Left ventricle myocardium superior (tissue), 1 donor: ENCODE measurements at regions not wholly inside any gene's neighbourhood (a gene's known extent, or its start where the extent isn't known, plus 50 kb on each side); places are given as distances from the start of the nearest gene placed in this dataset.
"Not testable (repeated sequence)": the region's sequence is repeated elsewhere in the genome, so short reads cannot be mapped to it uniquely, and the experiment has no call there.

Experiments used
- ATAC-seq: fragments of 200-7000 bp; cut with Tn5 transposase; one replicate; pipeline ENCODE4 v1.9.1; 2020; ENCODE audit warnings: mild to moderate bottlenecking, moderate library complexity
- DNase-seq: peaks from one replicate; pipeline ENCODE4 v3.0.0-alpha.2; 2020
- intact Hi-C: fragments of 100-400 bp; cut with micrococcal nuclease; formaldehyde crosslinking; loops from one replicate; pipeline ENCODE4 v1.11.0; 2022
- donor health status: DM: no; HTN: yes; CAD: no; lungs with severe emphysema.

- ATAC-seq, result no peak
- intact Hi-C loops, result no loop called here
- no peak for DNase-seq
These were observed 201.7 kb downstream of the EXOC5 start for GRCh38 chr14:57066887-57067513.

GRCh38 chr14:57066463-57066862 lies 202.2 kb downstream of the EXOC5 start:
- DNase-seq (no peak), ATAC-seq (no peak)
- intact Hi-C loops, result no loop called here

- intact Hi-C loops, result no loop called here
- DNase-seq, result no peak
- ATAC-seq, result no peak
These were observed 207.5 kb downstream of the EXOC5 start for GRCh38 chr14:57061009-57061711.

GRCh38 chr14:57060276-57060955 lies 208.3 kb downstream of the EXOC5 start:
- intact Hi-C loops, result no loop called here
- no peak for DNase-seq
- no peak for ATAC-seq

GRCh38 chr14:57058319-57058718 lies 210.4 kb downstream of the EXOC5 start:
- ATAC-seq (no peak), DNase-seq (no peak)
- intact Hi-C loops, result no loop called here

GRCh38 chr14:57057803-57058202 lies 210.9 kb downstream of the EXOC5 start:
- intact Hi-C loops, result no loop called here
- no peak for ATAC-seq
- DNase-seq, result no peak

- intact Hi-C loops, DNase-seq, ATAC-seq: not testable (repeated sequence)
These were observed 212.2 kb downstream of the EXOC5 start for GRCh38 chr14:57056522-57056921.

GRCh38 chr14:57052705-57053302 lies 215.9 kb downstream of the EXOC5 start:
- DNase-seq (no peak), ATAC-seq (no peak)
- intact Hi-C loops, result no loop called here

GRCh38 chr14:57051633-57052032 lies 217.1 kb downstream of the EXOC5 start:
- no peak for ATAC-seq
- intact Hi-C loops, result no loop called here

GRCh38 chr14:57049848-57050247 lies 218.9 kb downstream of the EXOC5 start:
- no peak for ATAC-seq
- DNase-seq, result no peak
- intact Hi-C loops, result no loop called here

More at GRCh38 chr14:57051633-57052032, 217.1 kb downstream of the EXOC5 start:
- no peak for DNase-seq

GRCh38 chr14:57046175-57046574 lies 222.5 kb downstream of the EXOC5 start:
- intact Hi-C loops, result no loop called here
- ATAC-seq, result no peak
- no peak for DNase-seq

- DNase-seq, ATAC-seq, intact Hi-C loops: not testable (repeated sequence)
These were observed 224.4 kb downstream of the EXOC5 start for GRCh38 chr14:57044101-57044973.

GRCh38 chr14:57038689-57039088 lies 228.4 kb upstream of the OTX2 start:
- no peak for ATAC-seq
- DNase-seq, result no peak
- intact Hi-C loops, result no loop called here

- DNase-seq (no peak), ATAC-seq (no peak)
- intact Hi-C loops, result no loop called here
These were observed 221.2 kb upstream of the OTX2 start for GRCh38 chr14:57031474-57031873.

- ATAC-seq (no peak), DNase-seq (no peak)
- intact Hi-C loops, result no loop called here
These were observed 219.5 kb upstream of the OTX2 start for GRCh38 chr14:57029620-57030253.

- DNase-seq (no peak), ATAC-seq (no peak)
- intact Hi-C loops, result no loop called here
These were observed 215.2 kb upstream of the OTX2 start for GRCh38 chr14:57025456-57025855.

- intact Hi-C loops, result no loop called here
- ATAC-seq (no peak), DNase-seq (no peak)
These were observed 212.3 kb upstream of the OTX2 start for GRCh38 chr14:57022608-57023007.

- DNase-seq, result no peak
- intact Hi-C loops, result no loop called here
- no peak for ATAC-seq
These were observed 207.8 kb upstream of the OTX2 start for GRCh38 chr14:57018065-57018464.

- DNase-seq (no peak), ATAC-seq (no peak)
- intact Hi-C loops, result no loop called here
These were observed 203.7 kb upstream of the OTX2 start for GRCh38 chr14:57013987-57014386.
